ENCODE measurements at regions not wholly inside any gene's neighbourhood (a gene's known extent, or its start where the extent isn't known, plus 50 kb on each side); places are given as distances from the start of the nearest gene placed in this dataset.
A peak's percentile ranks its signal among the peaks of the same experiment; 100 is the strongest.

- TF ChIP-seq CTCF (IDR thresholded peaks at IDR 0.05; ENCODE audit: extremely low read depth, missing control alignments): no peak
- DNase-seq (ENCODE audit: low spot score): no peak
Measured at GRCh38 chr2:143877876-143878530, 641.9 kb downstream of the ZEB2 start.

- DNase-seq (ENCODE audit: low spot score): no peak
- TF ChIP-seq CTCF (IDR thresholded peaks at IDR 0.05; ENCODE audit: extremely low read depth, missing control alignments): no peak
Measured at GRCh38 chr2:143877056-143877455, 642.9 kb downstream of the ZEB2 start.

- TF ChIP-seq CTCF (IDR thresholded peaks at IDR 0.05; ENCODE audit: extremely low read depth, missing control alignments): no peak
- peak; percentile 13 for DNase-seq (ENCODE audit: low spot score)
Measured at GRCh38 chr2:143875295-143876233, 644.4 kb downstream of the ZEB2 start.

GRCh38 chr2:143873886-143874285, 646.0 kb downstream of the ZEB2 start:
- DNase-seq (ENCODE audit: low spot score): no peak
- TF ChIP-seq CTCF (IDR thresholded peaks at IDR 0.05; ENCODE audit: extremely low read depth, missing control alignments): no peak

GRCh38 chr2:143870696-143871095, 649.2 kb downstream of the ZEB2 start:
- no peak for TF ChIP-seq CTCF (IDR thresholded peaks at IDR 0.05; ENCODE audit: extremely low read depth, missing control alignments)
- DNase-seq (ENCODE audit: low spot score): no peak

- TF ChIP-seq CTCF (IDR thresholded peaks at IDR 0.05; ENCODE audit: extremely low read depth, missing control alignments): no peak
- no peak for DNase-seq (ENCODE audit: low spot score)
Measured at GRCh38 chr2:143856978-143857377, 662.9 kb downstream of the ZEB2 start.

GRCh38 chr2:143852759-143853158, 667.2 kb downstream of the ZEB2 start:
- no peak for TF ChIP-seq CTCF (IDR thresholded peaks at IDR 0.05; ENCODE audit: extremely low read depth, missing control alignments)
- no peak for DNase-seq (ENCODE audit: low spot score)

Measured in GM20000 (cell line).